ENCODE measurements at regions not wholly inside any gene's neighbourhood (a gene's known extent, or its start where the extent isn't known, plus 50 kb on each side); places are given as distances from the start of the nearest gene placed in this dataset.

DNA sequence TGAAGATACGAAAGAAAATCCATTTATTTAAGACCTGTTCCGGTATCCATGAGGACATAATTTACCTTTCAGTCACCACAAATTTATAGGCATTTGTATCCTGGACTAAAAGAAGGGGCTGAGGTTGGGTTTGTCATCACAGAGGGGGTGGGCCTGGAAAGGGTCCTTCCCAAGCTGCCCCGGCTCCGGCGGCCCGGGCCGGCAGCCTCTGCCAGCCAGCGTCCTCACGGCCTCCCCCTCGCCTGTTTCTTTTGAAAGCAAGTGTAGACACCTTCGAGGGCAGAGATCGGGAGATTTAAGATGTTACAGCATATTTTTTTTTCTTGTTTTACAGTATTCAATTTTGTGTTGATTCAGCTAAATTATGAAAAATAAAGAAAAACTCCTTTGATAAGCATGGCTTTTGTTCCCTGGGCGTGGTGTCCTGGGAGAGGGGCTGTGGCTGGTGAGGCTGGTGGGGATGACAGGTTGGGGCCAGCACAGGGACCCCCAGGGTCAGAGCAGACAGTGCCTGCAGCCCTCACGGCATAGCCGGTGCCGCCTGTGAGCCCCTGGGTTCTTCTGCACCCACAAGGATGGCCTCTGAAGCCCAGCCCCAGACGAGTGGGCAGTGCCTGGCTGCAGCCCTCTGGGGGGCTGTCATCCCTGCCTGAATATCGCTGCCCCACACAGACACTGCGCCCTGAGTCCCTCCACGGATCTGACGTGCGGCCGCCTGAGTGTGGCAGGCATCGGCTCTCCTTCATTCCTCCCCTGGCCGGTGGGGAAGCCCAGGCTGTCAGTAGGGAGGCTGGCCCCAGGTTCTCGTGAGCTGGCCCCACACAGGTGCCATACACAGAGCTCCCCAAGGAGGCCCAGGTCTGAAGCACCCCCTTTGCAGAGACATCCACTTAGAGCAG lies 1075.9 kb downstream of the BRD1 start:
- no peak for DNase-seq

DNA sequence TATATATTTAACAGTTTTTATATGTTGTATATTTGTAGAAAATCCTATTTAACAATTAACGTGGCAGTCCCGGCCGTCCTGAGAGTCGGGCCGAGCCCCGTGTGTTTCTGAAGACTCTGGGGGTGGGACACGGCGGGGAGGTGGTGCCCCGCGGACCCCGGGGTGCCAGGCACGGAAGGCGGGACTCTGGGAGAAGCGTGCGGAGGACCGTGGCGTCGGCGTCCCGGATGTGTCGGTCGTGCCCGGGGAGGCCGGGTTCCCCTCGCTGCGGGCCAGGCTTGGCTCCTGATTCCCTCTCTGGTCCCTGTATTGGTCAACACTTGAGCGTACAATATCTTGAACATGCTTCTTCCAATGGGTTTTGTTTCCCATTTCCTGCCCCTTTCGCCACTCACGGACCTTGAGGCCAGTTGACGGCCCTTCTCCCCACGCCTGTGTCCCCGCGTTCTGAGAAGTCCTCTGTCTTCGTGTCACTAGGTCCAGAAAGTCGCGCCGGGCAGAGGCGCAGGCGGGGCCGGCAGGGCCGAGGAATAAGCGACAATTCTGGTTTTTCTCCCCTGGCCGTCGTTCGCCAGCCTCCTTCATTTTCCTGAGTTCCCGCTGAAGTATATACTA lies 1076.7 kb downstream of the BRD1 start:
- DNase-seq, result no peak

- DNase-seq, result no peak
Measured at GRCh38 chr22:48750282-48750681, 1077.4 kb downstream of the BRD1 start.

DNA sequence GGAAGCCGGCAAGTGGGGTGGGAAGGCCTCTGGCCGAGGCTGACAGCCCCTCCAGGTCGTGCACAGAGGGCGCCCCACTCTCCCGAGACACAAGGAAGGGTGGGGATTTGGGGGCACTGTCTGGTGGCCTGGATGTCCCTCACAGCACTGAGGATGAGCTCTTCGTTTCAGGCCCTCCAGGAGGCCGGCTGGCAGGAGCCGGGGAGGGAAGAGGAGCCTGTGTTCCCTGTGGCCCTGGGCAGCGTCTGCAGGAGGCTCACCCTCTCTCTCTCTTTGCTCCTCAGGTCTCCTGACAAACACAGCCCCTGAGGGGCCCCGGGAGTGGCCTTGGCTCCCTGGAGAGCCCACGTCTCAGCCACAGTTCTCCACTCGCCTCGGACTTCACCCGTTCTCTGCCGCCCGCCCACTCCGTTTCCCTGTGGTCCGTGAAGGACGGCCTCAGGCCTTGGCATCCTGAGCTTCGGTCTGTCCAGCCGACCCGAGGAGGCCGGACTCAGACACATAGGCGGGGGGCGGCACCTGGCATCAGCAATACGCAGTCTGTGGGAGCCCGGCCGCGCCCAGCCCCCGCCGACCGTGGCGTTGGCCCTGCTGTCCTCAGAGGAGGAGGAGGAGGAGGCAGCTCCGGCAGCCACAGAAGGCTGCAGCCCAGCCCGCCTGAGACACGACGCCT lies 1078.0 kb downstream of the BRD1 start:
- DNase-seq, result no peak

- DNase-seq, result no peak
Measured at GRCh38 chr22:48748860-48749554, 1078.7 kb downstream of the BRD1 start.

DNA sequence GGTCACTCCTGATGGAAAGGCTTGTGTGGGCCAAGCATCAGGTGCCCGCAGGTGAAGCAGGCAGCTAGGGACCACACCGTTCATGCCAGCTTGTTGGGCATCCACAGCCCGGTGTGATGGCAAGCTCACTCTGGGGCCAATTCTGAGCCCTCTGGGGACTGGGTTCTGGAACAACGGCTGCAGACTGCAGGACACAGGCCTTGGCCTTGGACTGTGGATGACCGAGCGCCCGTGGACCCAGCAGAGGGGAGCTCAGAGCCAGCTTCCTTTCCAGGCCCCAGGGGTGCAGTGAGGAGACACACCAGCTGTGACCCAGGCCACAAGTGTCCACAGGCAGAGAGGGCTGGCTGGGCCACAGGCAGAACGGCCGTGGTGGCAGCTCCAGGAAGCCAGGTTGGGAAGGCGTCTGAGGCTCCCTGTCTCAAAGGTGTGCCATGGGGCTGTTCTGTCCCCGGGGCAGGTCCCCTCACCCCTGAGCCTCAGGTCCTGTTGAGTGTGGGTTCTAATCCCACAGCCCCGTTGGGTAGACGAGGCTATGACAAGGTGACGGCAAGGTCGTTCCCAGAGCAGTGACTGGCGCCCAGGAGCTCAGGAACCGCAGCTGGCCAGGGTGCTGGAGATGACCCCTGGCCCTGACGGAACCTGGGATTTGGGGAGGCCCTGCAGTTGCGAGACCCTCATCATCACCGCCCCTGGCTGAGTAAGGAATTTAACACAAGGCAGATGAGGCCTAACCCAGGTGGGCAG lies 1079.4 kb downstream of the BRD1 start:
- no peak for DNase-seq

GRCh38 chr22:48746789-48747425 lies 1080.8 kb downstream of the BRD1 start:
- no peak for DNase-seq

DNA sequence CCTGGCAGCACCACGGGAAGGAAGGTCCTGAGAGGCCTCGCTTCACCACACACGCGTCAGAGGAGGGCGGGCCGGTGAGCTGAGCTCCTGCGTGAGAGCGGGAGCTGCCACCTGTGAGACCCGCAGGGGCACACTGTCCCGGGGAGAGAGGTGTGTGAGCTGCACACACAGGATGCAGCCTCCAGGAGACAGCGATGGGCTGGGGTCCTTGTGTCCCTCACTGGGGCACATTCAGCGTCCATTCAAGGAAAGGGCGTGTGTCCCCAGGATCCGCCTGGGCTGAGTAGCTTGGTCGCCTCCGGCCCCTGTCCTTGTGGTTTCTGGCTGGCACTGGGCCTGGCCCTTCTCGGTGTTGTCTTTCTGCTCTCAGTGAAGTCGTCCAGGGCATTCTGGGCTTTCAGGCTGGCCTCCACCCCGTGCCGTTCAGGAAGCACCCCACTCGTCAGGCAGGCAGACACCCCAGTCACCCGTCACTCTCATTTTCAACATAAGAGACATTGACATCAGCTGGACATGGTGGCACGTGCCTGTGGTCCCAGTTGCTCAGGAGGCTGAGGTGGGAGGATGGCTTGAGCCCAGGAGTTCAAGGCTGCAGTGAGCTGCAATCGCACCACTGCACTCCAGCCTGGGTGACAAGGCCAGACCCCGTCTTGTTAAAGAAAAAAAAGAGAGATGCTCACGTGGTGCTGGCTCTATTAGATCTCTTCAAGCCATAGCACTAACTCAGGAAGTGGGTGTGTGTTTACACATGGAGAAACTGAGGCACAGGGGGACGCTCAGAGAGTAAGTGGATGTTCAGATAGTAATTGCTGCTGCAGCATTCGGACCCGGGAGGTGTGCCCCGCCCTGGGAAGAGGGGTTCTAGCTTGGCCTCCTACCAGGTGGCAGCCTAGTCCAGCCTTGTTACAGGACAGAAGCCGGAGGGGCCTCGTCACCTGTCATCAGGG lies 1081.6 kb downstream of the BRD1 start:
- DNase-seq, result no peak

DNA sequence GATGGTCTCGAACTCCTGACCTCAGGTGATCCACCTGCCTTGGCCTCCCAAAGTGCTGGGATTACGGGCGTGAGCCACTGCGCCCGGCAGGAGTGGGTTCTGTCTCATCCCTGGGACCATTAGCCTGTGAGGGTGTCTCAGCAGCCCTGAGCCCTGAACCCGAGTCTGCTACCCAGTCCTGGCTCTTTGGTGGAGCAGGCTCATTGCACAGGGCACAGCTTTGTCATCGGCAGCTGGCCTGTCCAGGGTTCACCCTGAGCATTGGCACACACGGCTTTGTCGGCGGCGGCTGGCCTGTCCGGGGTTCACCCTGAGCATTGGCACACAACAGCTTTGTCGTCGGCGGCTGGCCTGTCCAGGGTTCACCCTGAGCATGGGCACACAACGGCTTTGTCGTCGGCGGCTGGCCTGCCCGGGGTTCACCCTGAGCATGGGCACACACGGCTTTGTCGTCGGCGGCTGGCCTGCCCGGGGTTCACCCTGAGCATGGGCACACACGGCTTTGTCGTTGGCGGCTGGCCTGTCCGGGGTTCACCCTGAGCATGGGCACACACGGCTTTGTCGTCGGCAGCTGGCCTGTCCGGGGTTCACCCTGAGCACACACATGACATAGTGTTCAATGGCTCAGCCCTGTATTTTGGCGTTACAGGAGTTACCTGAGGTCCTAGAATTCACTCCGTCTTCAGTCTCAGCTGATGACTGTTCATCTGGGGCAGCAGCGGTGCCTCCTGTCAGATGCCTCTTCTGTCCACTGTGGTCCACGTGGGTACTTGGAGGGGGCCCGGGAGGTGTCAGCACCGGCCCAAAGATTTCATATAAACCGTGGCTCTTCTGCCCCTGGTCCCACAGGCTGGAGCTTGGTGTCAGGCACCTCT lies 1082.5 kb downstream of the BRD1 start:
- DNase-seq, result no peak

GRCh38 chr22:48744283-48744641 lies 1083.4 kb downstream of the BRD1 start:
- no peak for DNase-seq

DNA sequence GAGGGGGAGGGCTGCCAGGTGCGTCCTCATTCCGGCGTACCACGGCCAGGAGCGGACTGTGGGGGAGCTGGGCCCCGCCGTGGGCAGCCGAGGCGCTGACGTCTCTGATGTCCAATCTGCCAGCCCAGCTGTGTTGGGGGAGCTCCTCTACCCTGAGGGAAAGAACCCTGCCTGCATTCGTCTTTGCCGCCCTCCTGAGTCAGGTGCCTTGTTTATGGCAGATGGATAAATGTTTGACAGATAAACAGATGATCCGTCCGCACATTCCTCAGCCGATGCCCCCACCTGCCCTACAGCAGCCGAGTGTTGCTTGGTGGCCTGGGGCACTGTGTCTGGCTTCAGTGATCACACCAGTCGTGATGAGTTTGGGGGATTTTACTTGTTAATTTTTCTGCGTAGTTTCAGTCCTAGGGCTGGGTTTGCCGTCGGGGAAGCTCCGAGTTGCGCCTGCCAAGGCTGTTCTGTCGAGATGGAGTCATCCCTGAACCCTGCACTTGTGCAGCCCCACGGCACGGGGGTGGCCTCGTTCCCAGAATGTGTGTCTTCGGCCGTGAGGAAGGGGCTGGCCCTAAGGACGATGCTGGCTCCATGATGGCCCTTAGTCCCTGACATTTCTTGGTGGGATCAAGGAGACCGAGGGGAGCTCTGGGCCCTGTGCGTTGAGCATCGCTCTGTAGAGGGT lies 1083.9 kb downstream of the BRD1 start:
- DNase-seq, result no peak

- DNase-seq, result no peak
Measured at GRCh38 chr22:48742556-48743343, 1084.9 kb downstream of the BRD1 start.

DNA sequence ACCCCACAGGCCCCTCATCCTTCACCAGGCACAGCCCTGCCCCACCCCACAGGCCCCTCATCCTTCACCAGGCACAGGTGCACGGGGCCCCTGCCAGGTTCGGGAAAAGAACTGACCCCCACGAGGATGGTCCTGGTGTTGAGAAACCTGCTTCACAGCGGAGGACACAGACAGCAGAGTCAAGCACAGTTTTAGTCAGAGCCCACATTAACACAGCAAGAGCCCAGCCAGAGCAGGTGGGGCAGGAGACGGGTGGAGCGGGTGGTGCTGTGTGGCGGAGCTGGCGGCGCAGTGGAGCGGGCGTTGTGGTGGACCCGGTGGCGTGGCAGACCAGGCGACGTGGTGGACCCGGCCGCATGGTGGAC lies 1085.5 kb downstream of the BRD1 start:
- DNase-seq, result no peak

GRCh38 chr22:48741540-48741939 lies 1086.1 kb downstream of the BRD1 start:
- DNase-seq, result no peak

- DNase-seq, result no peak
Measured at GRCh38 chr22:48740731-48741405, 1086.8 kb downstream of the BRD1 start.

DNA sequence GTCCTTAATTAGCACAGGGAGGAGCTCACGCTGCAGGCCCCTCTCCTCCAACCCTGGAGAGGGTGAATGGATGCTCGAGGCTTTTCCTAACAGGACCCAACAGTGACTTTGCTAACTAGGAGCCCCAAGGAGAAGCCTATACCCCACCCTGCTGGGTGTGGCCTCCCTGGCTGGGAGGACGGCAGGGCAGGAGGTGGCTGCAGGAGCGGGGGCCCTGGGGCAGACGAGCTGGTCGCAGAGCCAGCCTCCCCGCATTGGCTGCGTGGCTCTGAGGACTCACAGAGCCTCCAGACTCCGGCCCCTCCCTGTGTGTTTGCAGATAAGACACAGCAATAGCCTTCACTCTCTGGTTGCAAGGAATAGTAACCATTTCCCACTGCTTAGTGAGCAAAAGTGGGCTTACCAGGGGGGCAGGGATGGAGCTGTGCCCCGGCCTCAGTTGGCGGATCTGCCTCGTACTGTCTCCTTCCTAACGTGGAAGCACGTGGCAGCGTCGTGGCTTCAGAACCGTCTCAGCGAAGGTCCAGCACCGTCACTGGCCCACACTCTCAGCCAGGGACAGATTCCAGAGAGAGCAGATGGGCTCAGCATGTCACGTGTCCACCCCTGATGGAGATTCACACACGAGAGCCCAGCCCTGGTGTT lies 1087.5 kb downstream of the BRD1 start:
- DNase-seq, result no peak
